ENCODE measurements at regions not wholly inside any gene's neighbourhood (a gene's known extent, or its start where the extent isn't known, plus 50 kb on each side); places are given as distances from the start of the nearest gene placed in this dataset.

DNA sequence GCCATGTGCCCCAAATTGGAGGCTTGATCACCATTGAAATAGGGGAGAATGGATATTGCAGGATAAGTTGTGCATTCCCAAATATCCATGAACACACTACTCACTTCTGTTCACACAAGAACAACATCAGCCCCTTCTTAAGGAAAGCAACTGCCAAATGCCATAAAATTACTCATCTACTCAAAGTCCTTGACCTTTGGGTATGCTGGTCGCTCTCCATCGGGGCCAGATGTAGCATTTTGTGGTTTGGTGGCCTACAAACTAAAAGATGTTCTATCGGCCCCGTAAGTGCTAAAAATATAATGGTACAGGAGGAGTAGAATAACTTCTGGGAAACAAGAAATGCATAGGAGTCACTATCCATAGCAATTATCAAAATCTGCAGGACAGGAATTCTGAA, 362.6 kb downstream of the AEBP2 start:
- DNase-seq = no peak
- no peak overlapping the region for H3K27ac Mint-ChIP-seq
- H3K36me3 Mint-ChIP-seq (ENCODE audit: low read depth) = no peaks in the 10 kb centered on the region
- peaks cover 2% of the 10 kb centered on the region for H3K27me3 Mint-ChIP-seq (ENCODE audit: insufficient read depth)
- TF ChIP-seq, protein P1, sequence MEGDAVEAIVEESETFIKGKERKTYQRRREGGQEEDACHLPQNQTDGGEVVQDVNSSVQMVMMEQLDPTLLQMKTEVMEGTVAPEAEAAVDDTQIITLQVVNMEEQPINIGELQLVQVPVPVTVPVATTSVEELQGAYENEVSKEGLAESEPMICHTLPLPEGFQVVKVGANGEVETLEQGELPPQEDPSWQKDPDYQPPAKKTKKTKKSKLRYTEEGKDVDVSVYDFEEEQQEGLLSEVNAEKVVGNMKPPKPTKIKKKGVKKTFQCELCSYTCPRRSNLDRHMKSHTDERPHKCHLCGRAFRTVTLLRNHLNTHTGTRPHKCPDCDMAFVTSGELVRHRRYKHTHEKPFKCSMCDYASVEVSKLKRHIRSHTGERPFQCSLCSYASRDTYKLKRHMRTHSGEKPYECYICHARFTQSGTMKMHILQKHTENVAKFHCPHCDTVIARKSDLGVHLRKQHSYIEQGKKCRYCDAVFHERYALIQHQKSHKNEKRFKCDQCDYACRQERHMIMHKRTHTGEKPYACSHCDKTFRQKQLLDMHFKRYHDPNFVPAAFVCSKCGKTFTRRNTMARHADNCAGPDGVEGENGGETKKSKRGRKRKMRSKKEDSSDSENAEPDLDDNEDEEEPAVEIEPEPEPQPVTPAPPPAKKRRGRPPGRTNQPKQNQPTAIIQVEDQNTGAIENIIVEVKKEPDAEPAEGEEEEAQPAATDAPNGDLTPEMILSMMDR (IDR thresholded peaks at IDR 0.05) = no peak
- no peaks in the 10 kb centered on the region for H3K9me3 Mint-ChIP-seq
- no peak overlapping the region for H3K4me3 Mint-ChIP-seq
- no peaks in the 10 kb centered on the region for H3K4me1 Mint-ChIP-seq (ENCODE audit: low read depth)

DNA sequence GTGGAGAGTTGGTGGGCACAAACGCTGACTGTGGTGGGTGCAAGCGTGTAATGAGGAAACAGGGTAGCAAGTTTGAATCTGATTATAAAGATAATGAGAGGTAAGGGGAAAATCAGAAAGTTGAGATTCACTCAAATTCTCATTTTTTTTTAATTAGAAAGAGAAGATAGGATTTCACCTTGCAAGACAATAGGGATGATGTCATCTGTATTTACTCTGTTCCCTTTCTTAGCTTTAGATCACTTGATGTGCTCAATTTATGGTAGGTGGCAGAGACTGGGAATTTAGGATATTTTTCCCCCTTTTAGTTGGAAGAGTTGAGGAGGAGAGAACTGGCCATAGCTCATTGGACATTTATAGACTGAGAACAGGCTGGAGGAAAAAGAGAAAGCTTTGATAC, 363.6 kb downstream of the AEBP2 start:
- no peaks in the 10 kb centered on the region for H3K4me1 Mint-ChIP-seq (ENCODE audit: low read depth)
- no peaks in the 10 kb centered on the region for H3K36me3 Mint-ChIP-seq (ENCODE audit: low read depth)
- no peaks in the 10 kb centered on the region for H3K9me3 Mint-ChIP-seq
- peaks cover 2% of the 10 kb centered on the region for H3K27me3 Mint-ChIP-seq (ENCODE audit: insufficient read depth)
- no peak for DNase-seq
- no peak overlapping the region for H3K4me3 Mint-ChIP-seq
- TF ChIP-seq, protein P1 (IDR thresholded peaks at IDR 0.05) = no peak
- no peak overlapping the region for H3K27ac Mint-ChIP-seq

DNA sequence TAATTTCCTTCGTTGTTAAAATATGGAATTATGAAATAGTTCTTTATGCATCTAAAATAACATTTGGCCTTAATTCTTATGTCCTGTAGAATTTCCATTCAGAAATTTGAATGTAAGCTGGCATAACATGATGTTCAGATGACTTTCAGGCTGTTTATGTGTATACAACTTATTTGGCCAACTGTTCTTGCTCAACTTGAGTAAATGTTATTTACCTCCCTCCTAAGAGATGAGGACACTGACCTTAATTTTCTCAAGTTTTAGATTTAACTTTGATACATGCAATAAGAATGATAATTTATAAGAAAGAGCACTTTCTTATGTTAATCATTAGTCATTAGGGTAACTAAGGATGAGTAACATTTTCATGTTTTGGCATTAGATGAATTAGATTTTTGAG, 365.4 kb downstream of the AEBP2 start:
- Mint-ChIP-seq H3K4me3 (no peak overlapping the region), H3K4me1 (ENCODE audit: low read depth) (no peaks in the 10 kb centered on the region), H3K27me3 (ENCODE audit: insufficient read depth) (peaks cover 2% of the 10 kb centered on the region), H3K9me3 (no peaks in the 10 kb centered on the region), H3K36me3 (ENCODE audit: low read depth) (no peaks in the 10 kb centered on the region), H3K27ac (no peak overlapping the region)
- DNase-seq = no peak
- TF ChIP-seq, protein P1 (IDR thresholded peaks at IDR 0.05) = no peak

DNA sequence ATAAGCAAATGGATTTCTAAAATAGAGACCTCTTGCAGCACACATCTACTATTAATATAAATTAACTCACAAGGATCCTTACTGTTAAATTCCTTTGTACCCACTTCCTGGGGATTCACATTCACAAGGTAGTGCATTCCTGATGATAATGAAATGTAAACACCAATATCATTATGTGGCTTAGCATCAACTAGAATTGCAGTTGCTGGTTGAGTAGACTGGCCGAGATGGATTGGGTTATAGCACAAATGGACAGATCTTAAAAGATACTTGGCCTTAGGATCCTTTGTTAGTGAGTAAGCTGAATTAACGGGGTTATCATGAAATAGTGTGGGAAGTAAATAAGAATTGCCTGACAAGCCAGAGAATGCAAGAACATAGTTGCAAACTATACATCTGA, 369.1 kb downstream of the AEBP2 start:
- no peak for DNase-seq
- Mint-ChIP-seq H3K27me3 (ENCODE audit: insufficient read depth) (no peaks in the 10 kb centered on the region; the same call in 1 of the 2 replicates), H3K9me3 (no peaks in the 10 kb centered on the region), H3K27ac (no peak overlapping the region), H3K4me3 (no peak overlapping the region), H3K4me1 (ENCODE audit: low read depth) (no peaks in the 10 kb centered on the region), H3K36me3 (ENCODE audit: low read depth) (no peaks in the 10 kb centered on the region)
- TF ChIP-seq, protein P1 (IDR thresholded peaks at IDR 0.05) = no peak

- Mint-ChIP-seq H3K27ac (no peak overlapping the region), H3K27me3 (ENCODE audit: insufficient read depth) (no peaks in the 10 kb centered on the region; the same call in 1 of the 2 replicates), H3K4me1 (ENCODE audit: low read depth) (no peaks in the 10 kb centered on the region), H3K4me3 (no peak overlapping the region), H3K36me3 (ENCODE audit: low read depth) (no peaks in the 10 kb centered on the region), H3K9me3 (no peaks in the 10 kb centered on the region)
- TF ChIP-seq, protein P1 (IDR thresholded peaks at IDR 0.05) = no peak
- no peak for DNase-seq
Observed at GRCh38 chr12:19810213-19810612, 370.9 kb downstream of the AEBP2 start.

GRCh38 chr12:19811922-19812321, 372.6 kb downstream of the AEBP2 start:
- Mint-ChIP-seq H3K36me3 (ENCODE audit: low read depth) (no peaks in the 10 kb centered on the region), H3K27me3 (ENCODE audit: insufficient read depth) (no peaks in the 10 kb centered on the region; the same call in 1 of the 2 replicates), H3K9me3 (no peaks in the 10 kb centered on the region), H3K4me3 (no peak overlapping the region), H3K4me1 (ENCODE audit: low read depth) (no peaks in the 10 kb centered on the region), H3K27ac (no peak overlapping the region)
- no peak for DNase-seq
- TF ChIP-seq, protein P1 (IDR thresholded peaks at IDR 0.05) = no peak
